Uterus (tissue), 3 donors: ENCODE measurements at regions not wholly inside any gene's neighbourhood (a gene's known extent, or its start where the extent isn't known, plus 50 kb on each side); places are given as distances from the start of the nearest gene placed in this dataset.

Experiments
- DNase-seq, 2 donors: peaks; one replicate each; pipeline ENCODE4 v3.0.0-alpha.2; 2019 to 2020
- H3K27ac ChIP-seq, 2 donors: fragments of 200-600 bp; sonication (generic); 1 replicate in 1 of 2; 2 replicates in 1 of 2; pipeline ENCODE4 v1.5.1; 2016 to 2018
- H3K27me3 ChIP-seq, 2 donors: fragments of 200-600 bp; sonication (generic); one replicate each; pipeline ENCODE4 v1.5.1; 2018 to 2019; ENCODE audit warnings: control low read depth in 1 of 2
- H3K36me3 ChIP-seq, 2 donors: fragments of 200-600 bp; sonication (generic); one replicate each; pipeline ENCODE4 v1.5.1; 2019; ENCODE audit warnings: control low read depth in 1 of 2
- H3K4me1 ChIP-seq, 2 donors: fragments of 200-600 bp; sonication (generic); one replicate each; pipeline ENCODE4 v1.5.1; 2018 to 2019; ENCODE audit warnings: control low read depth in 1 of 2
- H3K4me3 ChIP-seq, 2 donors: fragments of 200-600 bp; sonication (generic); 1 replicate in 1 of 2; 2 replicates in 1 of 2; pipeline ENCODE4 v1.5.1; 2018 to 2019; ENCODE audit warnings: mild to moderate bottlenecking in 1 of 2
- H3K9me3 ChIP-seq, 2 donors: fragments of 200-600 bp; sonication (generic); one replicate each; pipeline ENCODE4 v1.5.1; 2019; ENCODE audit warnings: control low read depth in 1 of 2
- CTCF ChIP-seq, 4 experiments: fragments of 200-600 bp in 2 of 4; fragments of 450-650 bp in 2 of 4; sonication (generic) in 2 of 4; IDR thresholded peaks; one replicate each; pipeline ENCODE4 v1.5.1; 2016 to 2019; ENCODE audit warnings: antibody characterized with exemption in 4 of 4, mild to moderate bottlenecking in 2 of 4, moderate library complexity in 1 of 4
- POLR2A ChIP-seq, 2 donors: fragments of 450-650 bp; IDR thresholded peaks; one replicate each; pipeline ENCODE4 v1.6.1; 2016; ENCODE audit warnings: antibody characterized with exemption in 2 of 2, mild to moderate bottlenecking in 1 of 2, moderate library complexity in 1 of 2
- intact Hi-C: fragments of 100-400 bp; cut with DNase I; formaldehyde crosslinking; loops from one replicate; pipeline ENCODE4 v1.15.1; 2023; ENCODE audit warnings: low total_unique reads
- donor health status: DM: yes; HTN: yes; CAD: no.

GRCh38 chr2:21655136-21655535, 531.4 kb downstream of the TDRD15 start:
- H3K36me3 ChIP-seq: no peaks in the 10 kb centered on the region
- no peak overlapping the region for H3K27ac ChIP-seq
- no peak for TF ChIP-seq CTCF (IDR thresholded peaks at IDR 0.05)
- no peak for TF ChIP-seq POLR2A (IDR thresholded peaks at IDR 0.05)
- intact Hi-C loops: no loop called here
- H3K27me3 ChIP-seq: no peaks in the 10 kb centered on the region
- H3K4me3 ChIP-seq: no peak overlapping the region
- H3K9me3 ChIP-seq: no peaks in the 10 kb centered on the region
- DNase-seq: no peak
- H3K4me1 ChIP-seq: no peaks in the 10 kb centered on the region

GRCh38 chr2:21656330-21657075, 532.7 kb downstream of the TDRD15 start:
- Histone ChIP-seq H3K4me1 (no peaks in the 10 kb centered on the region), H3K27me3 (no peaks in the 10 kb centered on the region), H3K9me3 (no peaks in the 10 kb centered on the region), H3K36me3 (no peaks in the 10 kb centered on the region), H3K4me3 (no peak overlapping the region), H3K27ac (no peak overlapping the region)
- intact Hi-C loops: no loop called here
- TF ChIP-seq POLR2A (IDR thresholded peaks at IDR 0.05) (no peak), CTCF (IDR thresholded peaks at IDR 0.05) (no peak)
- DNase-seq: no peak

- no peaks in the 10 kb centered on the region for H3K9me3 ChIP-seq
- H3K4me3 ChIP-seq: no peak overlapping the region
- H3K27ac ChIP-seq: no peak overlapping the region
- TF ChIP-seq CTCF (IDR thresholded peaks at IDR 0.05) (no peak), POLR2A (IDR thresholded peaks at IDR 0.05) (no peak)
- H3K4me1 ChIP-seq: no peaks in the 10 kb centered on the region
- no peaks in the 10 kb centered on the region for H3K36me3 ChIP-seq
- no peaks in the 10 kb centered on the region for H3K27me3 ChIP-seq
- DNase-seq: no peak
- intact Hi-C loops: no loop called here
These were observed 533.7 kb downstream of the TDRD15 start for GRCh38 chr2:21657445-21657844.

- Histone ChIP-seq H3K27ac (no peak overlapping the region), H3K9me3 (no peaks in the 10 kb centered on the region), H3K4me3 (no peak overlapping the region), H3K27me3 (no peaks in the 10 kb centered on the region), H3K4me1 (no peaks in the 10 kb centered on the region), H3K36me3 (no peaks in the 10 kb centered on the region)
- no peak for DNase-seq
- intact Hi-C loops: no loop called here
- TF ChIP-seq CTCF (IDR thresholded peaks at IDR 0.05) (no peak), POLR2A (IDR thresholded peaks at IDR 0.05) (no peak)
These were observed 534.5 kb downstream of the TDRD15 start for GRCh38 chr2:21658269-21658668.

GRCh38 chr2:21658907-21659477, 535.2 kb downstream of the TDRD15 start:
- H3K4me1 ChIP-seq: no peaks in the 10 kb centered on the region
- no peaks in the 10 kb centered on the region for H3K27me3 ChIP-seq
- no peaks in the 10 kb centered on the region for H3K9me3 ChIP-seq
- DNase-seq: no peak
- intact Hi-C loops: no loop called here
- no peaks in the 10 kb centered on the region for H3K36me3 ChIP-seq
- no peak for TF ChIP-seq CTCF (IDR thresholded peaks at IDR 0.05)
- no peak for TF ChIP-seq POLR2A (IDR thresholded peaks at IDR 0.05)
- no peak overlapping the region for H3K27ac ChIP-seq
- no peak overlapping the region for H3K4me3 ChIP-seq
